CD14-positive monocyte (primary cell): ENCODE measurements at regions not wholly inside any gene's neighbourhood (a gene's known extent, or its start where the extent isn't known, plus 50 kb on each side); places are given as distances from the start of the nearest gene placed in this dataset.

ENCODE experiments used
- DNase-seq, 3 donors: peaks; one replicate each; pipeline ENCODE4 v3.0.0-alpha.2; 2011 to 2022
- H2AFZ ChIP-seq: 2 replicates; pipeline ENCODE4 v1.6.0; 2012; ENCODE audit warnings: mild to moderate bottlenecking, low read depth, low read length, inconsistent platforms; ENCODE audit not compliant: insufficient read depth, poor library complexity, severe bottlenecking
- H3K27ac ChIP-seq, 2 donors: 1 replicate in 1 of 2; 2 replicates in 1 of 2; pipeline ENCODE4 v1.5.1; 2012 to 2013; ENCODE audit warnings: low read length in 2 of 2, control low read depth in 1 of 2, inconsistent platforms in 1 of 2, low read depth in 1 of 2, mild to moderate bottlenecking in 1 of 2
- H3K27me3 ChIP-seq, 2 donors: one replicate each; pipeline versions ENCODE4 v1.6.0 to v1.6.1; 2011 to 2013; ENCODE audit warnings: low read length in 2 of 2; ENCODE audit not compliant: control insufficient read depth in 2 of 2, insufficient read depth in 2 of 2
- H3K36me3 ChIP-seq, 2 donors: replicated peaks in 1 of 2; 1 replicate in 1 of 2; 2 replicates in 1 of 2; pipeline versions ENCODE4 v1.5.1 to v1.6.1; 2012 to 2013; ENCODE audit warnings: low read length in 2 of 2, control low read depth in 1 of 2, inconsistent platforms in 1 of 2, mild to moderate bottlenecking in 1 of 2; ENCODE audit not compliant: insufficient read depth in 2 of 2, control insufficient read depth in 1 of 2
- H3K4me1 ChIP-seq, 2 donors: 1 replicate in 1 of 2; 2 replicates in 1 of 2; pipeline versions ENCODE4 v1.5.1 to v1.6.1; 2012 to 2013; ENCODE audit warnings: low read length in 2 of 2, control low read depth in 1 of 2, inconsistent platforms in 1 of 2, mild to moderate bottlenecking in 1 of 2, moderate library complexity in 1 of 2; ENCODE audit not compliant: insufficient read depth in 2 of 2, control insufficient read depth in 1 of 2
- H3K4me2 ChIP-seq: replicated peaks from 2 replicates; pipeline ENCODE3; 2012; ENCODE audit warnings: low read length, moderate library complexity, mild to moderate bottlenecking; ENCODE audit not compliant: poor library complexity, severe bottlenecking; ENCODE audit errors: extremely low read depth
- H3K4me3 ChIP-seq, 3 experiments: fragments of 200-600 bp in 1 of 3; sonication (generic) in 1 of 3; replicated peaks in 1 of 3; 1 replicate in 2 of 3; 2 replicates in 1 of 3; pipeline ENCODE4 v1.5.1; 2011 to 2013; ENCODE audit warnings: low read length in 3 of 3, mild to moderate bottlenecking in 3 of 3, control low read depth in 2 of 3, low read depth in 2 of 3, inconsistent platforms in 1 of 3, moderate library complexity in 1 of 3
- H3K79me2 ChIP-seq: 2 replicates; pipeline ENCODE4 v1.6.0; 2012; ENCODE audit warnings: mild to moderate bottlenecking, control low read depth, inconsistent platforms, low read length, moderate library complexity; ENCODE audit not compliant: insufficient read depth
- H3K9ac ChIP-seq: 2 replicates; pipeline ENCODE4 v1.6.0; 2017; ENCODE audit warnings: low read length, mild to moderate bottlenecking; ENCODE audit not compliant: insufficient read depth, poor library complexity, severe bottlenecking
- H3K9me3 ChIP-seq, 2 donors: replicated peaks in 1 of 2; 1 replicate in 1 of 2; 2 replicates in 1 of 2; pipeline versions ENCODE4 v1.5.1 to v1.6.1; 2012 to 2013; ENCODE audit warnings: low read length in 2 of 2, control low read depth in 1 of 2; ENCODE audit not compliant: control insufficient read depth in 1 of 2, insufficient read depth in 1 of 2
- H4K20me1 ChIP-seq: 2 replicates; pipeline ENCODE4 v1.6.0; 2012; ENCODE audit warnings: mild to moderate bottlenecking, low read length, control low read depth, moderate library complexity; ENCODE audit not compliant: insufficient read depth
- H3K27ac Mint-ChIP-seq, 7 donors: one replicate each; pipeline ENCODE4 v1.8.0; 2020; ENCODE audit warnings: mild to moderate bottlenecking in 7 of 7, mixed read lengths in 7 of 7, moderate library complexity in 6 of 7, inconsistent platforms in 2 of 7
- H3K27me3 Mint-ChIP-seq, 3 donors: one replicate each; pipeline ENCODE4 v1.8.0; 2021 to 2022; ENCODE audit warnings: low read depth in 3 of 3, mild to moderate bottlenecking in 3 of 3, mixed read lengths in 3 of 3, moderate library complexity in 3 of 3, inconsistent platforms in 1 of 3
- H3K36me3 Mint-ChIP-seq, 2 donors: one replicate each; pipeline ENCODE4 v1.8.0; 2020; ENCODE audit warnings: mixed read lengths in 2 of 2, inconsistent platforms in 1 of 2, mild to moderate bottlenecking in 1 of 2
- H3K4me1 Mint-ChIP-seq: one replicate; pipeline ENCODE4 v1.8.0; 2020; ENCODE audit warnings: mild to moderate bottlenecking, mixed read lengths
- H3K4me3 Mint-ChIP-seq, 2 donors: one replicate each; pipeline ENCODE4 v1.8.0; 2020; ENCODE audit warnings: mild to moderate bottlenecking in 2 of 2, mixed read lengths in 2 of 2, moderate library complexity in 1 of 2
- H3K9me3 Mint-ChIP-seq, 7 donors: one replicate each; pipeline ENCODE4 v1.8.0; 2020 to 2022; ENCODE audit warnings: mixed read lengths in 7 of 7, mild to moderate bottlenecking in 6 of 7, moderate library complexity in 6 of 7, inconsistent platforms in 2 of 7
- WGBS: methylation state at CpG from one replicate; pipeline ENCODE4 v1.1.5; 2013; ENCODE audit warnings: missing lambda C conversion rate; ENCODE audit not compliant: insufficient coverage; 5-methylcytosine and 5-hydroxymethylcytosine counted together
- intact Hi-C, 2 donors: fragments of 100-400 bp; cut with micrococcal nuclease; formaldehyde crosslinking; loops; one replicate each; pipeline versions ENCODE4 v1.15.0 to v1.15.1; 2023
- TF ChIP-seq, protein P1 (sequence below): fragments of 200-600 bp; IDR thresholded peaks from one replicate; pipeline ENCODE4 v1.8.0; 2022; ENCODE audit warnings: antibody characterized with exemption, mild to moderate bottlenecking

GRCh38 chr6:135105710-135106109 lies 51.1 kb upstream of the HBS1L start:
- Histone ChIP-seq H3K27ac (no peak overlapping the region), H3K9ac (no peak overlapping the region), H4K20me1 (no peaks in the 10 kb centered on the region), H3K4me3 (no peak overlapping the region), H2AFZ (no peak overlapping the region), H3K36me3 (no peaks in the 10 kb centered on the region), H3K27me3 (no peaks in the 10 kb centered on the region), H3K4me2 (no peak overlapping the region), H3K79me2 (no peaks in the 10 kb centered on the region), H3K4me1 (peaks cover 0 to 6% of the 10 kb centered on the region in 2 donors), H3K9me3 (no peaks in the 10 kb centered on the region)
- DNase-seq = no peak
- H3K4me3 Mint-ChIP-seq = no peak overlapping the region
- no CpG with 5 or more reads among the region's 2 CpGs for WGBS
- TF ChIP-seq, protein P1, sequence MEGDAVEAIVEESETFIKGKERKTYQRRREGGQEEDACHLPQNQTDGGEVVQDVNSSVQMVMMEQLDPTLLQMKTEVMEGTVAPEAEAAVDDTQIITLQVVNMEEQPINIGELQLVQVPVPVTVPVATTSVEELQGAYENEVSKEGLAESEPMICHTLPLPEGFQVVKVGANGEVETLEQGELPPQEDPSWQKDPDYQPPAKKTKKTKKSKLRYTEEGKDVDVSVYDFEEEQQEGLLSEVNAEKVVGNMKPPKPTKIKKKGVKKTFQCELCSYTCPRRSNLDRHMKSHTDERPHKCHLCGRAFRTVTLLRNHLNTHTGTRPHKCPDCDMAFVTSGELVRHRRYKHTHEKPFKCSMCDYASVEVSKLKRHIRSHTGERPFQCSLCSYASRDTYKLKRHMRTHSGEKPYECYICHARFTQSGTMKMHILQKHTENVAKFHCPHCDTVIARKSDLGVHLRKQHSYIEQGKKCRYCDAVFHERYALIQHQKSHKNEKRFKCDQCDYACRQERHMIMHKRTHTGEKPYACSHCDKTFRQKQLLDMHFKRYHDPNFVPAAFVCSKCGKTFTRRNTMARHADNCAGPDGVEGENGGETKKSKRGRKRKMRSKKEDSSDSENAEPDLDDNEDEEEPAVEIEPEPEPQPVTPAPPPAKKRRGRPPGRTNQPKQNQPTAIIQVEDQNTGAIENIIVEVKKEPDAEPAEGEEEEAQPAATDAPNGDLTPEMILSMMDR = no peak
- H3K27me3 Mint-ChIP-seq = peaks cover 2 to 3% (median 2%) of the 10 kb centered on the region in 3 donors
- H3K36me3 Mint-ChIP-seq = no peaks in the 10 kb centered on the region
- intact Hi-C loops = no loop called here
- H3K27ac Mint-ChIP-seq = no peak overlapping the region
- peaks cover 0 to 7% (median 1%) of the 10 kb centered on the region in 7 donors for H3K9me3 Mint-ChIP-seq
- H3K4me1 Mint-ChIP-seq = peaks cover 8% of the 10 kb centered on the region

- H3K27me3 Mint-ChIP-seq = peaks cover 2 to 3% (median 2%) of the 10 kb centered on the region in 3 donors
- no peaks in the 10 kb centered on the region for H3K27me3 ChIP-seq
- H3K4me2 ChIP-seq = no peak overlapping the region
- H4K20me1 ChIP-seq = no peaks in the 10 kb centered on the region
- no peak overlapping the region for H2AFZ ChIP-seq
- H3K4me3 ChIP-seq = no peak overlapping the region
- no peak overlapping the region for H3K9ac ChIP-seq
- no peak overlapping the region for H3K27ac Mint-ChIP-seq
- intact Hi-C loops = no loop called here
- TF ChIP-seq, protein P1 = no peak
- 90% methylated on average over 3 of the region's 3 CpGs for WGBS
- peaks cover 0 to 6% of the 10 kb centered on the region in 2 donors for H3K4me1 ChIP-seq
- no peaks in the 10 kb centered on the region for H3K9me3 ChIP-seq
- H3K36me3 Mint-ChIP-seq = no peaks in the 10 kb centered on the region
- no peaks in the 10 kb centered on the region for H3K36me3 ChIP-seq
- no peak overlapping the region for H3K27ac ChIP-seq
- H3K9me3 Mint-ChIP-seq = peaks cover 0 to 7% (median 1%) of the 10 kb centered on the region in 7 donors
- H3K79me2 ChIP-seq = no peaks in the 10 kb centered on the region
- no peak overlapping the region for H3K4me3 Mint-ChIP-seq
- no peak for DNase-seq
- H3K4me1 Mint-ChIP-seq = peaks cover 8% of the 10 kb centered on the region
Measured at GRCh38 chr6:135105299-135105698, 50.7 kb upstream of the HBS1L start.
